Lung (tissue), 11 donors: ENCODE measurements at regions not wholly inside any gene's neighbourhood (a gene's known extent, or its start where the extent isn't known, plus 50 kb on each side); places are given as distances from the start of the nearest gene placed in this dataset.
"Not testable (repeated sequence)": the region's sequence is repeated elsewhere in the genome, so short reads cannot be mapped to it uniquely, and the experiment has no call there.

Experiments used
- ATAC-seq: fragments of 200-7000 bp; cut with Tn5 transposase; one replicate; pipeline ENCODE4 v1.9.1; 2020; ENCODE audit warnings: moderate number of reproducible peaks; ENCODE audit not compliant: insufficient read depth, low FRiP score
- DNase-seq, 3 donors: peaks; one replicate each; pipeline ENCODE4 v3.0.0-alpha.2; 2013 to 2017
- H3K27ac ChIP-seq, 2 donors: one replicate each; pipeline ENCODE4 v1.5.1; 2013; ENCODE audit warnings: mild to moderate bottlenecking in 2 of 2, moderate library complexity in 2 of 2, control low read depth in 1 of 2, inconsistent platforms in 1 of 2, low read depth in 1 of 2, low read length in 1 of 2
- H3K27me3 ChIP-seq, 3 donors: one replicate each; pipeline ENCODE4 v1.5.1; 2013; ENCODE audit warnings: low read length in 2 of 3; ENCODE audit not compliant: control insufficient read depth in 3 of 3, insufficient read depth in 3 of 3
- H3K36me3 ChIP-seq, 4 donors: one replicate each; pipeline ENCODE4 v1.5.1; 2013; ENCODE audit warnings: low read length in 4 of 4, mild to moderate bottlenecking in 1 of 4, moderate library complexity in 1 of 4; ENCODE audit not compliant: control insufficient read depth in 4 of 4, insufficient read depth in 4 of 4
- H3K4me1 ChIP-seq, 5 donors: one replicate each; pipeline ENCODE4 v1.5.1; 2013; ENCODE audit warnings: low read length in 5 of 5, mild to moderate bottlenecking in 2 of 5, moderate library complexity in 1 of 5; ENCODE audit not compliant: control insufficient read depth in 5 of 5, insufficient read depth in 5 of 5
- H3K4me3 ChIP-seq: one replicate; pipeline ENCODE4 v1.5.1; 2013; ENCODE audit warnings: mild to moderate bottlenecking, control low read depth, moderate library complexity
- H3K9ac ChIP-seq, 2 donors: one replicate each; pipeline ENCODE4 v1.5.1; 2013; ENCODE audit warnings: low read length in 2 of 2, control low read depth in 1 of 2; ENCODE audit not compliant: insufficient read depth in 1 of 2
- H3K9me3 ChIP-seq, 4 donors: one replicate each; pipeline ENCODE4 v1.5.1; 2013; ENCODE audit warnings: low read length in 3 of 4, mild to moderate bottlenecking in 1 of 4, moderate library complexity in 1 of 4; ENCODE audit not compliant: control insufficient read depth in 4 of 4, insufficient read depth in 3 of 4
- WGBS, 2 donors: extraction: QIAGEN DNeasy Blood & Tissue Kit; methylation state at CpG; one replicate each; pipeline ENCODE4 v1.1.7; 2013; 5-methylcytosine and 5-hydroxymethylcytosine counted together
- TF ChIP-seq, protein P1 (sequence below): IDR thresholded peaks from 2 replicates; pipeline ENCODE4 v1.5.1; 2012; ENCODE audit warnings: mild to moderate bottlenecking; ENCODE audit errors: control extremely low read depth, extremely low read depth
- donor health status: control.
- donor health status: control.
- donor health status: Bipolar disorder and iron deficiency.
- donor health status: healthy.
- donor health status: DM: yes; HTN: yes; CAD: no.

DNA sequence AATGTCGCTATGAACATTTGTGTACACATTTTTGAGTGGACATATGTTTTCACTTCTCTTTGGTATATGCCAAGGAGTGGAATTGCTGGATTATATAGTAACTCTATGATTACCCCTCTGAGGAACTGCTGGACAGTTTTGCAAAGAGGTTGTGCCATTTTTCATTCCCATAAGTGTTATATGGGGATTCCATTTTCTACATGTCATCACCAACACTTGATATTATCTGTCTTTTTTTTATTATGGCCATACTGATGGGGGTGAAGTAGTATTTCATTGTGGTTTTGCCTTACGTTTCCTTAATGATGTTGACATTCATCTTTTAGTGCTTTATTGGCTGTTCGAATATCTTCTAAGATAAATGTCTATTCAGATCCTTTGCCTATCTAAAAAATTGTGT is 171.8 kb upstream of the LAMA2 start:
- Histone ChIP-seq H3K27me3 (no peaks in the 10 kb centered on the region), H3K4me1 (peaks cover 0 to 3% (median 0%) of the 10 kb centered on the region in 5 donors), H3K9ac (no peak overlapping the region), H3K4me3 (no peak overlapping the region), H3K36me3 (no peaks in the 10 kb centered on the region), H3K27ac (no peak overlapping the region), H3K9me3 (no peaks in the 10 kb centered on the region)
- ATAC-seq (no peak), DNase-seq (no peak)
- WGBS, 2 donors = 90 to 91% methylated on average over 3 of the region's 3 CpGs
- TF ChIP-seq, protein P1, sequence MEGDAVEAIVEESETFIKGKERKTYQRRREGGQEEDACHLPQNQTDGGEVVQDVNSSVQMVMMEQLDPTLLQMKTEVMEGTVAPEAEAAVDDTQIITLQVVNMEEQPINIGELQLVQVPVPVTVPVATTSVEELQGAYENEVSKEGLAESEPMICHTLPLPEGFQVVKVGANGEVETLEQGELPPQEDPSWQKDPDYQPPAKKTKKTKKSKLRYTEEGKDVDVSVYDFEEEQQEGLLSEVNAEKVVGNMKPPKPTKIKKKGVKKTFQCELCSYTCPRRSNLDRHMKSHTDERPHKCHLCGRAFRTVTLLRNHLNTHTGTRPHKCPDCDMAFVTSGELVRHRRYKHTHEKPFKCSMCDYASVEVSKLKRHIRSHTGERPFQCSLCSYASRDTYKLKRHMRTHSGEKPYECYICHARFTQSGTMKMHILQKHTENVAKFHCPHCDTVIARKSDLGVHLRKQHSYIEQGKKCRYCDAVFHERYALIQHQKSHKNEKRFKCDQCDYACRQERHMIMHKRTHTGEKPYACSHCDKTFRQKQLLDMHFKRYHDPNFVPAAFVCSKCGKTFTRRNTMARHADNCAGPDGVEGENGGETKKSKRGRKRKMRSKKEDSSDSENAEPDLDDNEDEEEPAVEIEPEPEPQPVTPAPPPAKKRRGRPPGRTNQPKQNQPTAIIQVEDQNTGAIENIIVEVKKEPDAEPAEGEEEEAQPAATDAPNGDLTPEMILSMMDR = no peak

DNA sequence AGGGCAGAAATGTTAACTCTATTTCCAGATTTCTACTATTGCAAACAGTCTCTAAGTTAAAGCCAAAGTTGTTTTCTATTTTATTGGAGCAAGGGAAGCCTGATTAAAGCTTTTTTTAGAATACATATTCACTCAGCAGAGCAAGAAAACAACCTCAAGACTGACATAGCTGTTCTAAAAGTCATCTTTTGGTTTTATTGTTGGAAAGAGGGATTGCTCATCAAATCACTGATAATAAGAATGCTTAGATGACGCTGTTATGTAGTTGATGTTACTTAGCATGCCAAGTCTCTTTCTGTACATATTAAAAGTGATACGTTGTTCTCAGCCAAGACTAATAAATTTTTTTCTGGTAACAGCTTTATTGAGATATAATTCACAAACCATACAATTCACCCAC is 172.6 kb upstream of the LAMA2 start:
- ATAC-seq (no peak), DNase-seq (no peak)
- H3K9ac ChIP-seq = no peak overlapping the region
- no peaks in the 10 kb centered on the region for H3K36me3 ChIP-seq
- H3K27ac ChIP-seq = no peak overlapping the region
- TF ChIP-seq, protein P1 = no peak
- WGBS, 2 donors = 82 to 83% methylated on average over 2 of the region's 2 CpGs
- H3K27me3 ChIP-seq = no peaks in the 10 kb centered on the region
- H3K9me3 ChIP-seq = no peaks in the 10 kb centered on the region
- no peak overlapping the region for H3K4me3 ChIP-seq
- H3K4me1 ChIP-seq = peaks cover 0 to 3% (median 0%) of the 10 kb centered on the region in 5 donors

DNA sequence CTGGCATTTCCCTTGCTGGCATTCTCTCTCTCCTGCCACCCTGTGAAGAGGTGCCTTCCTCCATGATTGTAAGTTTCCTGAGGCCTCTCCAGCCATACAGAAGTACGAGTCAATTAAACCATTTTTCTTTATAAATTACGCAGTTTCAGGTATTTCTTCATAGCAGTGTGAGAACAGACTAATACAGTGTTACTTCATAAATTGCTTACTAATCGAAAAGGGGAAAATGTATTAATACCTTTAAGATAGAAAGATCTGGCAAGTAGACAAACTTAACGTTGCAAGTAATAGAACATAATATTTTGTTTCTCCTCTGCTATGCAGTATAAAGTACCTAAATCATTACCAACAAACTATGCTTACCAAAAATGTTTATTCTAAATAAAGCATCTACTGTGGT is 178.3 kb upstream of the LAMA2 start:
- H3K27me3 ChIP-seq = no peaks in the 10 kb centered on the region
- WGBS, 2 donors = 90 to 94% methylated on average over 4 of the region's 4 CpGs
- no peak overlapping the region for H3K9ac ChIP-seq
- no peaks in the 10 kb centered on the region for H3K36me3 ChIP-seq
- DNase-seq (no peak), ATAC-seq (no peak)
- H3K4me1 ChIP-seq = no peaks in the 10 kb centered on the region
- TF ChIP-seq, protein P1 = no peak
- H3K4me3 ChIP-seq = no peak overlapping the region
- no peak overlapping the region for H3K27ac ChIP-seq
- H3K9me3 ChIP-seq = no peaks in the 10 kb centered on the region

DNA sequence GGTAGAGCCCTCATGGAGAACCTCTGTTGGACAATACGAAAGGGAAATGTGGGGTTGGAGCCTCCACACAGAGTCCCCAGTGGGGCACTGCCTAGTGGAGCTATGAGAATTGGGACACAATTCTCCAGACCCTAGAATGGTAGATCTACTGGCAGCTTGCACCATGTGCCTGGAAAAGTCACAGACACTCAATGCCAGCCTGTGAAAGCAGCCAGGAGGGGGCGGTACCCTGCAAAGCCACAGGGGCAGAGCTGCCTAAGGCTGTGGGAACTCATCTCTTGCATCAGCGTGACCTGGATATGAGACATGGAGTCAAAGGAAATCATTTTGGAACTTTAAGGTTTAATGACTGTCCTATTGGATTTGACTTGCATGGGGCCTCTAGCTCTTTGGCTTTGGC is 179.1 kb upstream of the LAMA2 start:
- 83 to 95% methylated on average over 3 of the region's 3 CpGs for WGBS, 2 donors
- not testable (repeated sequence) for H3K36me3 ChIP-seq, DNase-seq, H3K4me3 ChIP-seq, H3K9me3 ChIP-seq, H3K4me1 ChIP-seq, ATAC-seq, H3K9ac ChIP-seq, H3K27ac ChIP-seq, H3K27me3 ChIP-seq
